HG03442 (cell line): ENCODE measurements at regions not wholly inside any gene's neighbourhood (a gene's known extent, or its start where the extent isn't known, plus 50 kb on each side); places are given as distances from the start of the nearest gene placed in this dataset.

ENCODE experiments used
- ATAC-seq: cut with Tn5 transposase; IDR thresholded peaks from one replicate; pipeline ENCODE4 v1.9.1; 2021; ENCODE audit warnings: mild to moderate bottlenecking, moderate library complexity; ENCODE audit not compliant: unreplicated experiment

GRCh38 chr4:18536428-18536827, 514.9 kb upstream of the LCORL start:
- no peak for ATAC-seq

DNA sequence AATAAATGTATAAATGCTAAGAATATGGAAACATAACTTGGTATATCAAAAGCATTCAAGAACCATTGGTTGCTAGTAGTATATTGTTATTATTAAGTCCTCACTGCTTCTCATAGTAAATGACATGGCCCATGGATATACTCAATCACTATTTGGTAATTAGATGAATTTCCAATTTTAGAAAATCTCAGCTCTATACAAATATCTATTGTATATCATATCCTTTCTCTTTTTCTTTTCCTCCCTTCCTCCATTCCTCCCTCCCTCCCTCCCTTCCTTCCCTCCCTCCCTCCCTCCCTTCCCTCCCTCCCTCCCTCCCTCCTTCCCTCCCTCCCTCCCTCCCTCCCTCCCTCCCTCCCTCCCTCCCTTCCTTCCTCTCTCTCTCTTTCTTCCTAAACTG, 514.4 kb upstream of the LCORL start:
- no peak for ATAC-seq

DNA sequence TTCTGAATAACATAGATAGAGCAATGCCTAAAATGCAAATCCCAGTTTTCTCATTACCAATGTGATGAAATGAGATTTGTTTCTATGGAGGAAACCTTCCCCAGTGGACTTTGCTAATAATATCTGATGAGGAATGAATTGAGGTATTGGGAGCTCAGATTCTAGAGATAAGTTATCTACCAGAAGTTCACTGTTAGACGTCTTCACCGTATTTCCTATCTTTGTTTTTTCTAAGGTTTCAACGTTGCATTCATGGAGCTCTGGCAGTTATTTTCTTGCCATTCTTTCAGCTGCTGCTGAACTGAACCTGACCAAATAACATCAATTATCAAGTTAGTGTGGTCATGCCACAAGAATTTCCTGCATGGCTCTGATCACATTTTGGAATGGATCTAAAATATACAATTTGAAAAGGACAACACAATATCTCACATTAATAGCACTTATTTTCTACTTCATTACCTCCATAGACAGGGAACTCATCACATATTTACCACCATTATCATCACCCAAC, 511.8 kb upstream of the LCORL start:
- no peak for ATAC-seq

DNA sequence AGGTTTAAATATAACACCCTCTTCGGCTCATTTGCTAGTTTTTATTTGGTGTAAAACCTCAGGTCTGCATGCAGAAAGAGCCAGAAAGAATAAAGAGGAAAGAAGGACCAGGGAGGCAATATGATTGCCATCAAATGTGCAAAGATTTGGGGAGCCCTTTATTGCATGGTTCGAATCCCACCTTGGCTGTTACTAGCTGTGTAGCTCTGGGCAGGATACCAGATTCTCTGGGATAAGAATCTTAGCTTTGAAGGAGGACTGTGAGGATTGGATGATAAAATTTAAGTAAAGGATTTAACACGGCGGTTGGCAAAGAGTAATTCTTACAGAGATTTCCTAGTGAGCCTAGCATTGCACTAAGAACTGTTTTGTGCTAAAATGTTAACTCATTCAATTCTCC, 510.2 kb upstream of the LCORL start:
- no peak for ATAC-seq

GRCh38 chr4:18529482-18529881, 507.9 kb upstream of the LCORL start:
- ATAC-seq, result no peak

DNA sequence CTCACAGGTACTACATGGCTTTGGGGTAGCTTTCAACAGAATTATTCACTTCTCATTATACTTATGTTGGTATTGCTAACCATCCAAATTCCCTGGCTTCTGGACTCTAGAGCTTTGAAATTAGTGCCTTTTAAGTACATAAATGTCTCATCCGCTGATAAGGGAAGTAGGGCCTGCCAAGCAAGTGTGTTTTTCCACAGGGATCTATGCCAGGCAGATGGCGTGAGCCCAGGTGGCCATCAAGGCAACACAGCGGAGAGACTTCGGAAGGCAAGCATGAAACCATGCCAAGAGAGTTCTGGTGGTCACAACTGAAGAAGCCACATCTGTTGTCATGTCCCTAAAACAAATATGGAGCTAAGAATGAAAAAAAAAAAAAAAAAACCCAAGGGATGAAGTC, 503.1 kb upstream of the LCORL start:
- no peak for ATAC-seq

GRCh38 chr4:18518098-18518497, 496.5 kb upstream of the LCORL start:
- no peak for ATAC-seq

DNA sequence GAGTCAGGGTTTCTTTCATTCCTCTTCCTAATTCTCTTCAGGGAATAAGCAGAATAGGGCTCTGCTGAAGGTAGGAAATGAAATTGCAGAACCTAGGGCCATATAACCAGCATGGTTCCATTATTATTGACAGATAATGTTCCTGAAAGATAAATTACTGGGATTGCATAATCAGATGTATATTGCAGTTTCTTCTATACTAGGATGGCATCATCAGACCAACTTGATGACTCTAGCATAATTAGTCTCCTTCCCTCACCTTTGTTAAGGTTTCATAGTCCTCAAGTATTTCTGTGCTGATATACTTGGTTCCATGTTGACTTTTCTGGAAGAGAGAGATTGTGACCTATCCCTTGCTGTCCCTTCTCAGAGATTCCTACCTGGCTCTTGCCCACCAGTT, 492.3 kb upstream of the LCORL start:
- ATAC-seq, result no peak

- ATAC-seq, result no peak
Measured at GRCh38 chr4:18512718-18513117, 491.2 kb upstream of the LCORL start.

GRCh38 chr4:18511727-18512126, 490.2 kb upstream of the LCORL start:
- no peak for ATAC-seq

GRCh38 chr4:18508786-18509185, 487.2 kb upstream of the LCORL start:
- no peak for ATAC-seq

- ATAC-seq, result no peak
Measured at GRCh38 chr4:18480928-18481327, 459.4 kb upstream of the LCORL start.

DNA sequence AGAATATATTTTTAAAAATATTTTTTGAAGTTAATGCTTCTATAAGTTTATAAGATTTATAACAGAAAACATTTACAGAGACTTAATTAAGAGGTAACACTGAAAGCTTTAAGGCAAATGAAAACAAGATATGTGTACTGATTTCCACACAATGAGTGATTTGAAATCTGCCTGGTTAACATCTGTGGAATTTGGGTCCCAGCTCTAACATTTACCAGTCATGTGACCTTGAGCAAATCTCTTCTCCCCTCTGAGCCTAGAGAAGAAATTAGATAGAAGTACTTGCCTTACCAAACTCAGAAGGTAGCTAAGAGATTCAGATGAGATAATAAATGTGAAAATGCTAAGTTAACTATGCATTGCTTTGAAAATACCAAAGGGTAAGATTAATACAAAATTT, 458.8 kb upstream of the LCORL start:
- ATAC-seq, result no peak

DNA sequence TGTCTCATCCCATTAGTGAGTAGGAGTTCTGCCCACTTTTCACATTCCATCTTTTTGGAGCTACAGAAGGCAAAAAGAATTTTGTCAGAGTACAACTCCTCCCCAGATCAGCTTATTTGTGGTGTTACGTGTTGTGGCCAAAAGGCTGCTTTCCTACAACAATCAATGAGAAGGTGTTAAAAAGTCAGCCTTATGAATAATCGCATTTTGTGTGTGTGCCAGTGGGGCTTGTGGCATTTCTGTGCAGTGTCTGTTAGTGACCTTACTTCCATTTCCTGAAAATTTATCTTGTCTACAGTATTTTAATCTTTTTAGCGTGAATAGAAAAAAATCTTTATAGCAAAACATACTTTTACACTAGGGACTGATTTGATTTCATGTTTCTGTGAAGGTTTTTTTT, 458.3 kb upstream of the LCORL start:
- no peak for ATAC-seq

GRCh38 chr4:18463987-18464559, 442.5 kb upstream of the LCORL start:
- no peak for ATAC-seq

- no peak for ATAC-seq
Measured at GRCh38 chr4:18458465-18458864, 436.9 kb upstream of the LCORL start.

- no peak for ATAC-seq
Measured at GRCh38 chr4:18454349-18454748, 432.8 kb upstream of the LCORL start.

DNA sequence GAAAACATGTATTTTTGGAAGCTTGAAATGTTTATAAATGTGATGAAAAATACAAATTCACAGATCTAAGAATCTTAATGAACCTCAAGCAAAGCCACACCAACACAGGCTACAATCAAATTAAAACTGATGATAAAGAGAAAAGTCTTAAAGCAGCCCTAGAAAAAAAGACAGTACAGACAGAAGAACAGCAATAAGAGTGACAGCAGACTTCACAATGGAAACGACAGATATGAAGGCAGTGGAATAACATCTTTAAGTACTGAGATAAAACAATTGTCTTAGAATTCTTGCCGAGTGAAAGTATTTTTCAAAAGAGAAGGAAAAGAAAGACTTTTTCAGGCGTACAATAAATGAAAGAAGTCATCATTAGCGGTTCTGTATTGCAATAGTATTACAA, 423.6 kb upstream of the LCORL start:
- no peak for ATAC-seq

- ATAC-seq, result no peak
Measured at GRCh38 chr4:18444206-18444605, 422.7 kb upstream of the LCORL start.

GRCh38 chr4:18442957-18443356, 421.4 kb upstream of the LCORL start:
- ATAC-seq, result no peak

GRCh38 chr4:18441676-18442075, 420.1 kb upstream of the LCORL start:
- ATAC-seq, result no peak

DNA sequence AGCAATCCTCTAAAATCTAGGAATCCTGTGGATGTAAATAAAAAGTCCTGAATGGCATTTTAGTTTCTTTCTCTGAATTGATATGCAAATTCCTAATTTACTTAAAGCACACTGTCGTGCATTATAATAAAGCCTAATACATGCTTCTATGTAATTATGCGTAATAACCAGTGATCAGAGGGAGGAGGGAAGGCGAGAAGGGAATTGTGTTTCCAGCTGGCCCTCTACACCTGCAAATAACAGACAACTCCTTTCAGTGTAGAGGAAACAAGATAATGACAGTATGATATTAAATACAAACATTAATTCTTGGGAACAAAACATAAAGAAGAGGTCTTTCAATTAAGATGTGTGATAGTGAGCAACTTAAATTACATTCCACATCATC, 419.6 kb upstream of the LCORL start:
- no peak for ATAC-seq

DNA sequence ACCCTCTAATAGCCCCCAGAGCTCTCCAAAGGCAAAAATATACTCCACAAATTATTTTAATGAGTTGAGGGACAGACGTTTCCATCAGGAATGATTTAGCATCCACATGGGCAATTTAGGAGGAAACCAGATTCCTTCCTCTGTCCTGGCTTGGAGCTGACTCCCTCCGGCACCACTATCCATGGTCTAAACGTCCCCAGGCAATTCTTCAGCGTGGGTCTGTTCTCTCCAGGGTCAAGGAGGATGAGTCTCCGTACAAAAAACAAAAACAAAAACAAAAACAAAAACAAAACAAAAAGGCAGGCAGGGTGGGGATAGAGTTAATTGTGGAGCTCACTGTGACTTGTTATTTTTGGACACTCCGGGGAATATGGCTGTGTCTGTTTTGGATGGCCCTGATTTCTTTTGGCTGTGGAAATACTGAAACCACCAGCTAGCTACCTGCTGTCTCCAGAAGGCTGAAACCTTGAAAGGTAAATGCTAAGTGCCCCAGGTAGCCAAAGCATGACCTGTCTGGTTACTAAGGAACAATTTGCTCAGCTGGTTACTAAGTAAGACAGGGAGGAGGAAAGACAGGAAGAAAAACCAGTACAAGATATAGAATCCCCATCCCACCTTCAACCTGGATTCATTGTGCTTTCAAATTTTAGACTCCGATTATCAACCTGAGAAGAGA, 419.1 kb upstream of the LCORL start:
- no peak for ATAC-seq
